ENCODE measurements at regions not wholly inside any gene's neighbourhood (a gene's known extent, or its start where the extent isn't known, plus 50 kb on each side); places are given as distances from the start of the nearest gene placed in this dataset.

GRCh38 chr4:170818786-170819185 is 729.0 kb upstream of the AADAT start:
- H4K20me1 ChIP-seq (ENCODE audit: insufficient read depth): no peaks in the 10 kb centered on the region
- H3K4me2 ChIP-seq (ENCODE audit: low read length): no peak overlapping the region
- no peaks in the 10 kb centered on the region for H3K36me3 ChIP-seq (ENCODE audit: control insufficient read depth in 1 of 2, insufficient read depth in 2 of 2, low read length in 2 of 2)
- no peak overlapping the region for H3K9ac ChIP-seq (ENCODE audit: low read length)
- H2AFZ ChIP-seq (ENCODE audit: low read depth, low read length, poor library complexity, severe bottlenecking): no peak overlapping the region
- intact Hi-C loops (cut with micrococcal nuclease): no loop called here
- no peak overlapping the region for H3K4me3 ChIP-seq (replicated peaks in 1 of 2; ENCODE audit: low read depth in 1 of 2, low read length in 2 of 2)
- no peaks in the 10 kb centered on the region; a peak in 1 of 4 replicates for H3K9me3 ChIP-seq (ENCODE audit: control insufficient read depth in 1 of 2, insufficient read depth in 1 of 2, low read depth in 1 of 2, low read length in 2 of 2)
- no peak overlapping the region for H3K27ac ChIP-seq (ENCODE audit: low read depth, low read length)
- H3K4me1 ChIP-seq (ENCODE audit: control insufficient read depth in 1 of 2, insufficient read depth in 2 of 2, low read length in 2 of 2): no peaks in the 10 kb centered on the region
- no peak for ATAC-seq
- RAD21 ChIA-PET (ENCODE audit: low non-redundant PET in 1 of 2, low total read pairs in 2 of 2, uncharacterized antibody in 2 of 2, unreplicated experiment in 2 of 2): no interaction called here
- no peaks in the 10 kb centered on the region for H3K9me2 ChIP-seq (ENCODE audit: insufficient read depth)
- POLR2A ChIA-PET: no interaction called here
- H3K27me3 ChIP-seq (ENCODE audit: insufficient read depth, low read length): no peaks in the 10 kb centered on the region
- TF ChIP-seq TCF7L2 (IDR thresholded peaks at IDR 0.05; ENCODE audit: borderline replicate concordance, extremely low read depth, insufficient read depth, insufficient read length) (no peak), CEBPB (IDR thresholded peaks at IDR 0.05; ENCODE audit: low read depth) (no peak), MAX (IDR thresholded peaks at IDR 0.05) (no peak), EZH2 (IDR thresholded peaks at IDR 0.05) (no peak), ELF1 (IDR thresholded peaks at IDR 0.05; ENCODE audit: borderline replicate concordance, low read depth) (no peak)
- TF ChIP-seq, protein P1, sequence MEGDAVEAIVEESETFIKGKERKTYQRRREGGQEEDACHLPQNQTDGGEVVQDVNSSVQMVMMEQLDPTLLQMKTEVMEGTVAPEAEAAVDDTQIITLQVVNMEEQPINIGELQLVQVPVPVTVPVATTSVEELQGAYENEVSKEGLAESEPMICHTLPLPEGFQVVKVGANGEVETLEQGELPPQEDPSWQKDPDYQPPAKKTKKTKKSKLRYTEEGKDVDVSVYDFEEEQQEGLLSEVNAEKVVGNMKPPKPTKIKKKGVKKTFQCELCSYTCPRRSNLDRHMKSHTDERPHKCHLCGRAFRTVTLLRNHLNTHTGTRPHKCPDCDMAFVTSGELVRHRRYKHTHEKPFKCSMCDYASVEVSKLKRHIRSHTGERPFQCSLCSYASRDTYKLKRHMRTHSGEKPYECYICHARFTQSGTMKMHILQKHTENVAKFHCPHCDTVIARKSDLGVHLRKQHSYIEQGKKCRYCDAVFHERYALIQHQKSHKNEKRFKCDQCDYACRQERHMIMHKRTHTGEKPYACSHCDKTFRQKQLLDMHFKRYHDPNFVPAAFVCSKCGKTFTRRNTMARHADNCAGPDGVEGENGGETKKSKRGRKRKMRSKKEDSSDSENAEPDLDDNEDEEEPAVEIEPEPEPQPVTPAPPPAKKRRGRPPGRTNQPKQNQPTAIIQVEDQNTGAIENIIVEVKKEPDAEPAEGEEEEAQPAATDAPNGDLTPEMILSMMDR (IDR thresholded peaks at IDR 0.05 in 2 of 3, conservative IDR thresholded peaks at IDR 0.05 in 1 of 3; ENCODE audit: borderline replicate concordance in 1 of 3, insufficient read depth in 1 of 3, low read depth in 2 of 3, low read length in 2 of 3): no peak
- TF ChIP-seq, protein P2, sequence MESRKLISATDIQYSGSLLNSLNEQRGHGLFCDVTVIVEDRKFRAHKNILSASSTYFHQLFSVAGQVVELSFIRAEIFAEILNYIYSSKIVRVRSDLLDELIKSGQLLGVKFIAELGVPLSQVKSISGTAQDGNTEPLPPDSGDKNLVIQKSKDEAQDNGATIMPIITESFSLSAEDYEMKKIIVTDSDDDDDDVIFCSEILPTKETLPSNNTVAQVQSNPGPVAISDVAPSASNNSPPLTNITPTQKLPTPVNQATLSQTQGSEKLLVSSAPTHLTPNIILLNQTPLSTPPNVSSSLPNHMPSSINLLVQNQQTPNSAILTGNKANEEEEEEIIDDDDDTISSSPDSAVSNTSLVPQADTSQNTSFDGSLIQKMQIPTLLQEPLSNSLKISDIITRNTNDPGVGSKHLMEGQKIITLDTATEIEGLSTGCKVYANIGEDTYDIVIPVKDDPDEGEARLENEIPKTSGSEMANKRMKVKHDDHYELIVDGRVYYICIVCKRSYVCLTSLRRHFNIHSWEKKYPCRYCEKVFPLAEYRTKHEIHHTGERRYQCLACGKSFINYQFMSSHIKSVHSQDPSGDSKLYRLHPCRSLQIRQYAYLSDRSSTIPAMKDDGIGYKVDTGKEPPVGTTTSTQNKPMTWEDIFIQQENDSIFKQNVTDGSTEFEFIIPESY (IDR thresholded peaks at IDR 0.05; ENCODE audit: extremely low read depth, insufficient replicate concordance, low read length): no peak
- DNase-seq (ENCODE audit: low read depth, low spot score): no peak
- BruUV-seq (replicated peaks): no TSS peak
- H3K79me2 ChIP-seq (ENCODE audit: insufficient read depth, low read length): no peaks in the 10 kb centered on the region
- CTCF ChIA-PET: no interaction called here
